ACHN (cell line): ENCODE measurements at regions not wholly inside any gene's neighbourhood (a gene's known extent, or its start where the extent isn't known, plus 50 kb on each side); places are given as distances from the start of the nearest gene placed in this dataset.

Source experiments
- DNase-seq: peaks from one replicate; pipeline ENCODE4 v3.0.0-alpha.2; 2015
- in situ Hi-C: cut with HindIII; loops from 2 replicates; pipeline ENCODE4 v1.10.0; 2017; ENCODE audit warnings: low sequenced_read_pairs, low pct_ligation_motif_present, low pct_unique_long_range_greater_than_20kb

- DNase-seq = no peak
- in situ Hi-C loops = no loop called here
Observed at GRCh38 chr3:135454890-135455289, 510.6 kb upstream of the PPP2R3A start.

- no peak for DNase-seq
- in situ Hi-C loops = no loop called here
Observed at GRCh38 chr3:135456108-135456790, 509.3 kb upstream of the PPP2R3A start.

GRCh38 chr3:135458541-135459322 is 506.8 kb upstream of the PPP2R3A start:
- no peak for DNase-seq
- in situ Hi-C loops = no loop called here

GRCh38 chr3:135460273-135460672 is 505.3 kb upstream of the PPP2R3A start:
- in situ Hi-C loops = no loop called here
- no peak for DNase-seq

GRCh38 chr3:135471911-135472310 is 493.6 kb upstream of the PPP2R3A start:
- in situ Hi-C loops = no loop called here
- DNase-seq = no peak

- no peak for DNase-seq
- in situ Hi-C loops = no loop called here
Observed at GRCh38 chr3:135473449-135473848, 492.1 kb upstream of the PPP2R3A start.

GRCh38 chr3:135487261-135487660 is 478.3 kb upstream of the PPP2R3A start:
- DNase-seq = no peak
- in situ Hi-C loops = no loop called here

GRCh38 chr3:135490219-135490915 is 475.2 kb upstream of the PPP2R3A start:
- DNase-seq = no peak
- in situ Hi-C loops = no loop called here

- in situ Hi-C loops = no loop called here
Observed at GRCh38 chr3:135491491-135492205, 473.9 kb upstream of the PPP2R3A start.

GRCh38 chr3:135495891-135496290 is 469.6 kb upstream of the PPP2R3A start:
- in situ Hi-C loops = no loop called here
- no peak for DNase-seq

More at GRCh38 chr3:135491491-135492205, 473.9 kb upstream of the PPP2R3A start:
- DNase-seq = no peak

GRCh38 chr3:135497979-135498378 is 467.5 kb upstream of the PPP2R3A start:
- DNase-seq = no peak

GRCh38 chr3:135499426-135499825 is 466.1 kb upstream of the PPP2R3A start:
- in situ Hi-C loops = no loop called here
- no peak for DNase-seq

More at GRCh38 chr3:135497979-135498378, 467.5 kb upstream of the PPP2R3A start:
- in situ Hi-C loops = no loop called here

- in situ Hi-C loops = no loop called here
- DNase-seq = no peak
Observed at GRCh38 chr3:135500034-135500433, 465.5 kb upstream of the PPP2R3A start.

GRCh38 chr3:135503065-135503759 is 462.3 kb upstream of the PPP2R3A start:
- in situ Hi-C loops = no loop called here
- DNase-seq = no peak

- in situ Hi-C loops = no loop called here
- DNase-seq = peak; percentile 60
Observed at GRCh38 chr3:135503760-135504686, 461.5 kb upstream of the PPP2R3A start.

- peak; percentile 31 for DNase-seq
- in situ Hi-C loops = no loop called here
Observed at GRCh38 chr3:135513106-135514059, 452.1 kb upstream of the PPP2R3A start.
